Keratinocyte (primary cell): ENCODE measurements at regions not wholly inside any gene's neighbourhood (a gene's known extent, or its start where the extent isn't known, plus 50 kb on each side); places are given as distances from the start of the nearest gene placed in this dataset.

Experiments used
- CTCF ChIP-seq, 3 experiments: IDR thresholded peaks in 1 of 3; conservative IDR thresholded peaks in 1 of 3; optimal IDR thresholded peaks in 1 of 3; 2 replicates in 2 of 3; 3 replicates in 1 of 3; pipeline versions ENCODE3 to v1.5.1; 2011; ENCODE audit warnings: low read length in 3 of 3, mild to moderate bottlenecking in 3 of 3, moderate library complexity in 2 of 3, control low read depth in 1 of 3, inconsistent platforms in 1 of 3; ENCODE audit not compliant: insufficient read depth in 2 of 3; ENCODE audit errors: extremely low read depth in 1 of 3
- EZH2 ChIP-seq: IDR thresholded peaks from one replicate; pipeline ENCODE4 v1.6.1; 2012; ENCODE audit warnings: inconsistent platforms, mild to moderate bottlenecking, low read length, moderate library complexity

- no peak for TF ChIP-seq CTCF (optimal IDR thresholded peaks at IDR 0.05 in 1 of 3, IDR thresholded peaks at IDR 0.05 in 1 of 3, conservative IDR thresholded peaks at IDR 0.05 in 1 of 3; ENCODE audit: extremely low read depth in 1 of 3, insufficient read depth in 2 of 3, low read length in 3 of 3)
- no peak for TF ChIP-seq EZH2
These were observed 643.8 kb downstream of the DHX35 start for GRCh38 chr20:39605908-39606307.
